ENCODE measurements at regions not wholly inside any gene's neighbourhood (a gene's known extent, or its start where the extent isn't known, plus 50 kb on each side); places are given as distances from the start of the nearest gene placed in this dataset.

GRCh38 chr2:23321751-23322150 lies 63.2 kb upstream of the KLHL29 start:
- Histone ChIP-seq H3K36me3 (ENCODE audit: control insufficient read depth, low read length) (no peaks in the 10 kb centered on the region), H3K9me3 (ENCODE audit: control insufficient read depth, insufficient read depth, low read length) (no peaks in the 10 kb centered on the region), H3K4me3 (ENCODE audit: low read length) (no peak overlapping the region), H3K27me3 (ENCODE audit: control insufficient read depth, low read length) (no peaks in the 10 kb centered on the region; the same call in 1 of the 2 replicates), H3K79me2 (ENCODE audit: control insufficient read depth, low read length) (no peaks in the 10 kb centered on the region), H3F3A (ENCODE audit: control insufficient read depth, insufficient read depth) (no peaks in the 10 kb centered on the region), H4K20me1 (ENCODE audit: control insufficient read depth, insufficient read depth, low read depth, low read length) (no peaks in the 10 kb centered on the region), H3K27ac (ENCODE audit: low read depth, low read length) (no peak overlapping the region), H3K4me2 (ENCODE audit: low read length) (no peak overlapping the region), H3K9me2 (replicated peaks; ENCODE audit: control insufficient read depth, low read length) (no peaks in the 10 kb centered on the region), H3K4me1 (ENCODE audit: control insufficient read depth, low read length) (no peaks in the 10 kb centered on the region)
- no peak for TF ChIP-seq CTCF (IDR thresholded peaks at IDR 0.05; ENCODE audit: low read depth, low read length, poor library complexity, severe bottlenecking)
- no peak for TF ChIP-seq EZH2phosphoT487 (IDR thresholded peaks at IDR 0.05; ENCODE audit: borderline replicate concordance, low read length)

DNA sequence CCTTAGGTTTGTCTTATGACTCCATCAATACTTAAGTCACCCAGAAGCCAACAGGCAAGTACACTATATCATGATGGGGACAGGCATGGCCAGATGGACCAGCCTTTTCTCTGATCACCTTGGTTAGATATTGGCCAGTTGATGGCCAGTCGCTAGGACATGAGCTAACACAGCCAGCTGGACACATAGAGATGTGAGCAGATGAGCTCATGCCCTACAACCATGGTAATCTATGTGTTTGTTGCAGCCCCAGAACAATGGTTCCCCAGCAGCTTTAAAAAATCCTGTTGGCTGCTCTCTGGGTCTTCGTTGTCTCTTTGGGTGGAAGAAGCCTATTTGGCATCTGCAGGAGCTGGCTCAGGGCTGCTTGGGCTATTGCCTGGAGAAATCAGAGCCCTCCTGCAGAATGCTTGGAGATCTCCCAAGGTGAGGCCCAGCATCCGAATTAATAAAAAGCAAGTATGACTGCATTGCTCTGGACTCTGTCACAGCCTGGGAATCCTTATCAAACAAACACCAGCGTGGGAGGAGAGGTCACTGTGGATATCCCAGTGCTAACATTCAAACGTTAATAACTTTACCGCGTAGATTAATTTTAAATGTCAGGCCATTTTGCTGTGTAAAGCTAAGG lies 62.3 kb upstream of the KLHL29 start:
- Histone ChIP-seq H3K4me3 (ENCODE audit: low read length) (no peak overlapping the region), H3K36me3 (ENCODE audit: control insufficient read depth, low read length) (no peaks in the 10 kb centered on the region), H3K4me2 (ENCODE audit: low read length) (no peak overlapping the region), H3K4me1 (ENCODE audit: control insufficient read depth, low read length) (no peaks in the 10 kb centered on the region), H4K20me1 (ENCODE audit: control insufficient read depth, insufficient read depth, low read depth, low read length) (no peaks in the 10 kb centered on the region), H3K27me3 (ENCODE audit: control insufficient read depth, low read length) (no peaks in the 10 kb centered on the region; the same call in 1 of the 2 replicates), H3K9me3 (ENCODE audit: control insufficient read depth, insufficient read depth, low read length) (no peaks in the 10 kb centered on the region), H3K9me2 (replicated peaks; ENCODE audit: control insufficient read depth, low read length) (no peaks in the 10 kb centered on the region), H3K79me2 (ENCODE audit: control insufficient read depth, low read length) (no peaks in the 10 kb centered on the region), H3K27ac (ENCODE audit: low read depth, low read length) (no peak overlapping the region), H3F3A (ENCODE audit: control insufficient read depth, insufficient read depth) (no peaks in the 10 kb centered on the region)
- TF ChIP-seq CTCF (IDR thresholded peaks at IDR 0.05; ENCODE audit: low read depth, low read length, poor library complexity, severe bottlenecking) (no peak), EZH2phosphoT487 (IDR thresholded peaks at IDR 0.05; ENCODE audit: borderline replicate concordance, low read length) (no peak)

GRCh38 chr2:23323198-23323916 lies 61.6 kb upstream of the KLHL29 start:
- no peak for TF ChIP-seq EZH2phosphoT487 (IDR thresholded peaks at IDR 0.05; ENCODE audit: borderline replicate concordance, low read length)
- TF ChIP-seq CTCF (IDR thresholded peaks at IDR 0.05; ENCODE audit: low read depth, low read length, poor library complexity, severe bottlenecking), result no peak
- Histone ChIP-seq H3K9me2 (replicated peaks; ENCODE audit: control insufficient read depth, low read length) (no peaks in the 10 kb centered on the region), H3K4me1 (ENCODE audit: control insufficient read depth, low read length) (no peaks in the 10 kb centered on the region), H3K4me3 (ENCODE audit: low read length) (no peak overlapping the region), H3K36me3 (ENCODE audit: control insufficient read depth, low read length) (no peaks in the 10 kb centered on the region), H3K27ac (ENCODE audit: low read depth, low read length) (no peak overlapping the region), H3K27me3 (ENCODE audit: control insufficient read depth, low read length) (no peaks in the 10 kb centered on the region; the same call in 1 of the 2 replicates), H3K4me2 (ENCODE audit: low read length) (no peak overlapping the region), H3K79me2 (ENCODE audit: control insufficient read depth, low read length) (no peaks in the 10 kb centered on the region), H3K9me3 (ENCODE audit: control insufficient read depth, insufficient read depth, low read length) (no peaks in the 10 kb centered on the region), H4K20me1 (ENCODE audit: control insufficient read depth, insufficient read depth, low read depth, low read length) (no peaks in the 10 kb centered on the region), H3F3A (ENCODE audit: control insufficient read depth, insufficient read depth) (no peaks in the 10 kb centered on the region)
